ENCODE measurements at regions not wholly inside any gene's neighbourhood (a gene's known extent, or its start where the extent isn't known, plus 50 kb on each side); places are given as distances from the start of the nearest gene placed in this dataset.

DNA sequence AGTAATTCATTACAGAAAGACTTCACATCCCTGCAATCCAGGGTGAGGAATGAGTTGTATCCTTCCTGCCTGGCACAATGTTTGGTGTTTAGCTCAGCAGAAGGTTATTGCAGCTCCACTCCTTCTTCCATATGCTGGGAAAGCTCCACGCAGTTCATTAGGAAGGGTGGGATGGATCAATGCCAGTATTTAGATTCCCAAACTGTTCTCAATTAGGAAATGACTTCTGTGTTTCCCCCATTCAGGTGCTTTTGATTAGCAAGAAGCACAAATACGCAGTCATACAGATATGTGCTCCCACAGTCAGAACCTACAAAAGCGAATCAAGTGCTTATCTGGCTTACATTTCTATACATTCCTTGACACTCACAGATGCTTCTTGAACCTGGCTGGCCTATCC is 340.6 kb downstream of the NYAP2 start:
- no peak for TF ChIP-seq SPI1 (IDR thresholded peaks at IDR 0.05; ENCODE audit: borderline replicate concordance, low read depth)
- no peak for TF ChIP-seq GABPA (IDR thresholded peaks at IDR 0.05; ENCODE audit: low read depth)
- no peak for TF ChIP-seq POLR2AphosphoS5 (IDR thresholded peaks at IDR 0.05; ENCODE audit: low read depth)
- TF ChIP-seq, protein P1, sequence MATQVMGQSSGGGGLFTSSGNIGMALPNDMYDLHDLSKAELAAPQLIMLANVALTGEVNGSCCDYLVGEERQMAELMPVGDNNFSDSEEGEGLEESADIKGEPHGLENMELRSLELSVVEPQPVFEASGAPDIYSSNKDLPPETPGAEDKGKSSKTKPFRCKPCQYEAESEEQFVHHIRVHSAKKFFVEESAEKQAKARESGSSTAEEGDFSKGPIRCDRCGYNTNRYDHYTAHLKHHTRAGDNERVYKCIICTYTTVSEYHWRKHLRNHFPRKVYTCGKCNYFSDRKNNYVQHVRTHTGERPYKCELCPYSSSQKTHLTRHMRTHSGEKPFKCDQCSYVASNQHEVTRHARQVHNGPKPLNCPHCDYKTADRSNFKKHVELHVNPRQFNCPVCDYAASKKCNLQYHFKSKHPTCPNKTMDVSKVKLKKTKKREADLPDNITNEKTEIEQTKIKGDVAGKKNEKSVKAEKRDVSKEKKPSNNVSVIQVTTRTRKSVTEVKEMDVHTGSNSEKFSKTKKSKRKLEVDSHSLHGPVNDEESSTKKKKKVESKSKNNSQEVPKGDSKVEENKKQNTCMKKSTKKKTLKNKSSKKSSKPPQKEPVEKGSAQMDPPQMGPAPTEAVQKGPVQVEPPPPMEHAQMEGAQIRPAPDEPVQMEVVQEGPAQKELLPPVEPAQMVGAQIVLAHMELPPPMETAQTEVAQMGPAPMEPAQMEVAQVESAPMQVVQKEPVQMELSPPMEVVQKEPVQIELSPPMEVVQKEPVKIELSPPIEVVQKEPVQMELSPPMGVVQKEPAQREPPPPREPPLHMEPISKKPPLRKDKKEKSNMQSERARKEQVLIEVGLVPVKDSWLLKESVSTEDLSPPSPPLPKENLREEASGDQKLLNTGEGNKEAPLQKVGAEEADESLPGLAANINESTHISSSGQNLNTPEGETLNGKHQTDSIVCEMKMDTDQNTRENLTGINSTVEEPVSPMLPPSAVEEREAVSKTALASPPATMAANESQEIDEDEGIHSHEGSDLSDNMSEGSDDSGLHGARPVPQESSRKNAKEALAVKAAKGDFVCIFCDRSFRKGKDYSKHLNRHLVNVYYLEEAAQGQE (IDR thresholded peaks at IDR 0.05; ENCODE audit: insufficient replicate concordance, low read depth): no peak
- TF ChIP-seq, protein P2, sequence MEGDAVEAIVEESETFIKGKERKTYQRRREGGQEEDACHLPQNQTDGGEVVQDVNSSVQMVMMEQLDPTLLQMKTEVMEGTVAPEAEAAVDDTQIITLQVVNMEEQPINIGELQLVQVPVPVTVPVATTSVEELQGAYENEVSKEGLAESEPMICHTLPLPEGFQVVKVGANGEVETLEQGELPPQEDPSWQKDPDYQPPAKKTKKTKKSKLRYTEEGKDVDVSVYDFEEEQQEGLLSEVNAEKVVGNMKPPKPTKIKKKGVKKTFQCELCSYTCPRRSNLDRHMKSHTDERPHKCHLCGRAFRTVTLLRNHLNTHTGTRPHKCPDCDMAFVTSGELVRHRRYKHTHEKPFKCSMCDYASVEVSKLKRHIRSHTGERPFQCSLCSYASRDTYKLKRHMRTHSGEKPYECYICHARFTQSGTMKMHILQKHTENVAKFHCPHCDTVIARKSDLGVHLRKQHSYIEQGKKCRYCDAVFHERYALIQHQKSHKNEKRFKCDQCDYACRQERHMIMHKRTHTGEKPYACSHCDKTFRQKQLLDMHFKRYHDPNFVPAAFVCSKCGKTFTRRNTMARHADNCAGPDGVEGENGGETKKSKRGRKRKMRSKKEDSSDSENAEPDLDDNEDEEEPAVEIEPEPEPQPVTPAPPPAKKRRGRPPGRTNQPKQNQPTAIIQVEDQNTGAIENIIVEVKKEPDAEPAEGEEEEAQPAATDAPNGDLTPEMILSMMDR (IDR thresholded peaks at IDR 0.05; ENCODE audit: insufficient read depth, low read length): no peak
- H3K27me3 ChIP-seq (ENCODE audit: insufficient read depth, poor library complexity, severe bottlenecking): no peaks in the 10 kb centered on the region
- DNase-seq (ENCODE audit: low read depth in 1 of 2, low spot score in 1 of 2): no peak
- no peak overlapping the region for H3K4me3 ChIP-seq (replicated peaks; ENCODE audit: insufficient read depth, low read length)
- no peak overlapping the region for H3K27ac ChIP-seq (replicated peaks)

DNA sequence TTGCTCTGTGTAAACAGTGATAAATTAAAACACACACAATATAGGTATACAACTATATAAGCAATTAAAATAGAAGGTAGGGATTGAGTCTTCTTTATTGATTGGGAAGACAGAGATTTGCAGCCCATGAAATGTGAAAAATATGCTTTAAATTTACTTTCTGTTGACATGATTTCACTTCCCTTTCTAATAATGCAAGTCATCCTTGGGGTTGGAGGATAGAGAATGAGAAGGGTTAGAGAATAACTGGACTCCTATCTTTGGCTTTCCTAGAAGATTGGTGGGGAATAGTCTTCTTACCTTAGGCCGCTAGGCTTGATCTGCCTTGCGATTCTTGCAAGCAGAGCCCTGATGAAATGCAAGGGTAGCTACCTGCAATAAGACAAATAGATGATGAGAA is 339.8 kb downstream of the NYAP2 start:
- no peak for DNase-seq (ENCODE audit: low read depth in 1 of 2, low spot score in 1 of 2)
- Histone ChIP-seq H3K4me3 (replicated peaks; ENCODE audit: insufficient read depth, low read length) (no peak overlapping the region), H3K27me3 (ENCODE audit: insufficient read depth, poor library complexity, severe bottlenecking) (no peaks in the 10 kb centered on the region), H3K27ac (replicated peaks) (no peak overlapping the region)
- TF ChIP-seq SPI1 (IDR thresholded peaks at IDR 0.05; ENCODE audit: borderline replicate concordance, low read depth): peak; percentile 50; the same call in 1 of the 2 replicates
- TF ChIP-seq, protein P2 (IDR thresholded peaks at IDR 0.05; ENCODE audit: insufficient read depth, low read length): no peak

DNA sequence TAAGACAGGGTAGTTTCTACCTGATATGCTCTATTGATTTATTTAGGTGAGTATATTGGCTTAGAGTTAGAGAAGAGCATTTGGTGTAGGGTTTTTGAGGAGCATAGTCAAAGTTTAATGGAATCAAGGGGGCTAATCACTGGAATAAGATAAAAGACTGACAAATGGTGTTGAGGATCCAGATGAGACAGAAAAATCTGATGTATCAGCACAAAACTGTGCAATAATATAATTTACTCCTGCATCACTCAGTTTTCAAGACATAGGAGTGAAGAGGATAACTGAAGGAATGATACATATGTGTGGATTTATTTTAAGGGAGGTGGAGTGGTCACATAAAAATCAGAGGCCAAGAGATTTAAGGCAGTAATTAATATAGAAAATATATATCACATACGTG is 339.2 kb downstream of the NYAP2 start:
- DNase-seq (ENCODE audit: low read depth in 1 of 2, low spot score in 1 of 2): no peak
- TF ChIP-seq GABPA (IDR thresholded peaks at IDR 0.05; ENCODE audit: low read depth) (no peak), SPI1 (IDR thresholded peaks at IDR 0.05; ENCODE audit: borderline replicate concordance, low read depth) (no peak), POLR2AphosphoS5 (IDR thresholded peaks at IDR 0.05; ENCODE audit: low read depth) (no peak)
- TF ChIP-seq, protein P2 (IDR thresholded peaks at IDR 0.05; ENCODE audit: insufficient read depth, low read length): no peak
- TF ChIP-seq, protein P1 (IDR thresholded peaks at IDR 0.05; ENCODE audit: insufficient replicate concordance, low read depth): no peak
- Histone ChIP-seq H3K27ac (replicated peaks) (no peak overlapping the region), H3K27me3 (ENCODE audit: insufficient read depth, poor library complexity, severe bottlenecking) (no peaks in the 10 kb centered on the region), H3K4me3 (replicated peaks; ENCODE audit: insufficient read depth, low read length) (no peak overlapping the region)

DNA sequence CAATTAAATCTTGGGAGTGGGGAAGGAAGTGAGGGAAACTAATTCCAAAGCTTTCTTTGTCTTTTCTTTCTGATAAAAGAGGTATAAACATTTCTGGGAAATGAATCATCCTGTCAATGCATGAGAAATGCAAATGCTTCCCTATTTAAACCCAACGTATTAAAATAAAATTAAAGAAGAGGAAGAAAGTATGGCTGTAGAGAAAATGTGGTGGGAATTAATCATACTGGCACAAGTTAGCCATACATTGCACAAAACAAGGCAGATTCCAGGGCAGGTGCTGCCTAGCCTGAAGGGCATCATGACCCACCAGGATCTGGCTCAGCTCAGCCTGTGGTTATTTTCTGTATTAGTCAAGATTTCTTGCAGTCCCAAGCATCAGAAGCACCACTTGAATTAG is 338.0 kb downstream of the NYAP2 start:
- no peak for DNase-seq (ENCODE audit: low read depth in 1 of 2, low spot score in 1 of 2)
- no peak overlapping the region for H3K27ac ChIP-seq (replicated peaks)

More for the DNA sequence above, 338.0 kb downstream of the NYAP2 start:
- Histone ChIP-seq H3K27me3 (ENCODE audit: insufficient read depth, poor library complexity, severe bottlenecking) (no peaks in the 10 kb centered on the region), H3K4me3 (replicated peaks; ENCODE audit: insufficient read depth, low read length) (no peak overlapping the region)
- TF ChIP-seq SPI1 (IDR thresholded peaks at IDR 0.05; ENCODE audit: borderline replicate concordance, low read depth) (no peak), GABPA (IDR thresholded peaks at IDR 0.05; ENCODE audit: low read depth) (no peak)
- TF ChIP-seq, protein P2 (IDR thresholded peaks at IDR 0.05; ENCODE audit: insufficient read depth, low read length): no peak
- TF ChIP-seq, protein P1 (IDR thresholded peaks at IDR 0.05; ENCODE audit: insufficient replicate concordance, low read depth): no peak
